ENCODE measurements at regions not wholly inside any gene's neighbourhood (a gene's known extent, or its start where the extent isn't known, plus 50 kb on each side); places are given as distances from the start of the nearest gene placed in this dataset.

DNA sequence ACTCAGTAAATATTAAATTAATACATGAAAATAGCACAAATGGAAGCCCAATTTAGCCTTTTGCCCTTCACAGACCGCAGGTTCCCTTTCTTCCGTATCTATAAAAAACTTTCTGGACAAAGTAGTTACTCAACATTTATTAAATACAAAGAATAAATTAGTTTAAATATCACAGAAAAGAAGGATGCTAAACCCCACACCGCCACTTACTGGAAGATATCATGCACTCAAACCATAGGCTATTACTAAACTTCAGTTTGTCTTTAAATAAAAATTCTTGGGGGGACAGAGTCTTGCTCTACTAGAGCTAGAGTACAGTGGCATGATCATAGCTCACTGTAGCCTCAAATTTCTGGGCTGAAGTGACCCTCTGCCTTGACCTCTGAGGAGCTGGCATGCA, 120.7 kb upstream of the FHL2 start:
- TF ChIP-seq, protein P1, sequence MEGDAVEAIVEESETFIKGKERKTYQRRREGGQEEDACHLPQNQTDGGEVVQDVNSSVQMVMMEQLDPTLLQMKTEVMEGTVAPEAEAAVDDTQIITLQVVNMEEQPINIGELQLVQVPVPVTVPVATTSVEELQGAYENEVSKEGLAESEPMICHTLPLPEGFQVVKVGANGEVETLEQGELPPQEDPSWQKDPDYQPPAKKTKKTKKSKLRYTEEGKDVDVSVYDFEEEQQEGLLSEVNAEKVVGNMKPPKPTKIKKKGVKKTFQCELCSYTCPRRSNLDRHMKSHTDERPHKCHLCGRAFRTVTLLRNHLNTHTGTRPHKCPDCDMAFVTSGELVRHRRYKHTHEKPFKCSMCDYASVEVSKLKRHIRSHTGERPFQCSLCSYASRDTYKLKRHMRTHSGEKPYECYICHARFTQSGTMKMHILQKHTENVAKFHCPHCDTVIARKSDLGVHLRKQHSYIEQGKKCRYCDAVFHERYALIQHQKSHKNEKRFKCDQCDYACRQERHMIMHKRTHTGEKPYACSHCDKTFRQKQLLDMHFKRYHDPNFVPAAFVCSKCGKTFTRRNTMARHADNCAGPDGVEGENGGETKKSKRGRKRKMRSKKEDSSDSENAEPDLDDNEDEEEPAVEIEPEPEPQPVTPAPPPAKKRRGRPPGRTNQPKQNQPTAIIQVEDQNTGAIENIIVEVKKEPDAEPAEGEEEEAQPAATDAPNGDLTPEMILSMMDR (optimal IDR thresholded peaks at IDR 0.05 in 1 of 3, IDR thresholded peaks at IDR 0.05 in 1 of 3, conservative IDR thresholded peaks at IDR 0.05 in 1 of 3; ENCODE audit: extremely low read depth in 1 of 3, insufficient read depth in 2 of 3, low read length in 3 of 3): no peak
- no peak for TF ChIP-seq EZH2 (IDR thresholded peaks at IDR 0.05; ENCODE audit: low read length)

All from keratinocyte (primary cell).